Omental fat pad (tissue), 3 donors: ENCODE measurements at regions not wholly inside any gene's neighbourhood (a gene's known extent, or its start where the extent isn't known, plus 50 kb on each side); places are given as distances from the start of the nearest gene placed in this dataset.
A peak's percentile ranks its signal among the peaks of the same experiment; 100 is the strongest.

ENCODE experiments used
- ATAC-seq: fragments of 150-250 bp; one replicate; pipeline ENCODE4 v1.9.1; 2016; ENCODE audit warnings: mild to moderate bottlenecking, moderate library complexity; ENCODE audit not compliant: low FRiP score
- DNase-seq: peaks from one replicate; pipeline ENCODE4 v3.0.0-alpha.2; 2019; ENCODE audit warnings: low spot score
- CTCF ChIP-seq, 3 donors: fragments of 450-650 bp; IDR thresholded peaks; one replicate each; pipeline ENCODE4 v1.5.1; 2016 to 2017; ENCODE audit warnings: antibody characterized with exemption in 3 of 3, mild to moderate bottlenecking in 3 of 3, moderate library complexity in 2 of 3

DNA sequence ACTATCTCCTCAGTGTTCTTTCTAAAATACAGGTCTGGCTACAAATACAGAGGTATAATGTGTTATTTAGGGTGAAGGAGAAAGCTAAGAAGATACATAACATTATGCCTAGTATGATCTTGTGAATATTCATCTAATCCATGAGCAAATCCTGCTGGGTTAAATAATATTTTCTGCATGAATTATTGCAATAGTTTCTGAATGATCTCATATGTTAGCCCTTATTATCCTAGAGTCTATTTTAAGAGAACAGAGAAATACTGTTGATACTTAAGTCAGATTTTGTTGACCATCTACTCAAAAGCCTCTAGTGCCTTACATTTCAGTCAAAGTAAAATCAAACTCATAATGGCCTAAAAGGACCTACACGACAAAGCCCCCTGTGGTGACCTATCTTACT lies 382.3 kb downstream of the FIGN start:
- TF ChIP-seq CTCF (IDR thresholded peaks at IDR 0.05): no peak
- DNase-seq (no peak), ATAC-seq (no peak)

DNA sequence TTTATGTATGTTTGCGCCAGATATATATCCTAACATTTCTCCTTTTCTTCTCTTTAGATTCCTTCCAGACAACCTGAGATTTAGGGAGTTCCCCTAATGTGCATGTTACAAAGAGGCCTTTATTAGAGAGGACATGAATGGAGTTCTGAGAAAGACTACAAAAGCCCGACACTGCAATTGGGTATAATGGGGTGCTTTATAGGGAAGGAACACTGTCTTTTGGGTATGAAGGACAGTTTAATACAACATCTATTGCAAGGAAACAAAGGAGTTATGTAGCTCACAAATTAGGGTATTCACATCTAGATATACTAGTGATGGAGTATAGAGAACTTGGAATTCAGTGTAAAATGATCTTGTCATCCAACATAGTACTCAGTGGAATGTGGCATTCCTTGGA lies 383.8 kb downstream of the FIGN start:
- no peak for ATAC-seq
- no peak for TF ChIP-seq CTCF (IDR thresholded peaks at IDR 0.05)
- DNase-seq: no peak

DNA sequence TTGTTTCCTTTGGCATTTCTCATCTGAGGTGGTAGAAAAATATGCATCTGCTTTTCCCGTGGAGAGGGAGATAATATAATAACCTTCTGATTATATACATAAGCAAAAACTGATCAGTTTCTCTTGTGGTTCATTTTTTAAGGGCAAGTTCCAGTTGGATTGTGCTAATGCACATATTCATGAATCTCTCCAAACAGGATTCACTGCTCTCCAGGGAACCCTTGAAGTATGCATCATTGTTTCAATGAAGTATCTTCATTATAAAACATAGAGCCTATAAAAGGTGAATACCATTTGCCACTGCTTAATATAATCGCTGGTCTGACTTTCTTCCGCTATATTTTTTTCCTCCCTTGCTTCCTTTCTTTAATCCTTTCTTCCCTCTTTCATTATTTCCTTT lies 384.7 kb downstream of the FIGN start:
- ATAC-seq (no peak), DNase-seq (no peak)
- no peak for TF ChIP-seq CTCF (IDR thresholded peaks at IDR 0.05)

DNA sequence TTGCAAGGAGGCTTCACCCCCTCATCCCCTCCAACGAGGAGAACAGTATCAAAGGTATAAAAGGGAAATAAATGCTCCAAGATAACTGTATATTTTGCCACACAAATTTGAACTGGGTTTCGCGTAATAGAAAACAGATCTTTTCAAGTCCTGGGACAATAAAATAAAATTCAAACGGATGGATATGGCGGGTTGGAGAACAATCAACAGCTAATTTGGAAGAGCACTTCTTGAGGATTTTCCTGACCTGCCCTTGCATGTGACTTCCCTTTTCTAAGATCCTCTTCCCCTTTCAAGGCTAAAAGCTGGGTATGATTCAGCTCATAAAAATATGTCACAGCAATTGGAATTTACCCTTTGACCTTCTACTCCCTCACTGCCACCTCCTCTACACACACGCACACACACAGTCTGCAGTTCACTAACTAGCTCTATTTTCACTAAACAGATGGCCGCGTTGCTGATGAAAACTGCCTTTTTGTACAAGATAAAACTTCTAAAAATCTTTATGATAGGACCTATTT lies 386.9 kb downstream of the FIGN start:
- DNase-seq (no peak), ATAC-seq (no peak)
- no peak for TF ChIP-seq CTCF (IDR thresholded peaks at IDR 0.05)

DNA sequence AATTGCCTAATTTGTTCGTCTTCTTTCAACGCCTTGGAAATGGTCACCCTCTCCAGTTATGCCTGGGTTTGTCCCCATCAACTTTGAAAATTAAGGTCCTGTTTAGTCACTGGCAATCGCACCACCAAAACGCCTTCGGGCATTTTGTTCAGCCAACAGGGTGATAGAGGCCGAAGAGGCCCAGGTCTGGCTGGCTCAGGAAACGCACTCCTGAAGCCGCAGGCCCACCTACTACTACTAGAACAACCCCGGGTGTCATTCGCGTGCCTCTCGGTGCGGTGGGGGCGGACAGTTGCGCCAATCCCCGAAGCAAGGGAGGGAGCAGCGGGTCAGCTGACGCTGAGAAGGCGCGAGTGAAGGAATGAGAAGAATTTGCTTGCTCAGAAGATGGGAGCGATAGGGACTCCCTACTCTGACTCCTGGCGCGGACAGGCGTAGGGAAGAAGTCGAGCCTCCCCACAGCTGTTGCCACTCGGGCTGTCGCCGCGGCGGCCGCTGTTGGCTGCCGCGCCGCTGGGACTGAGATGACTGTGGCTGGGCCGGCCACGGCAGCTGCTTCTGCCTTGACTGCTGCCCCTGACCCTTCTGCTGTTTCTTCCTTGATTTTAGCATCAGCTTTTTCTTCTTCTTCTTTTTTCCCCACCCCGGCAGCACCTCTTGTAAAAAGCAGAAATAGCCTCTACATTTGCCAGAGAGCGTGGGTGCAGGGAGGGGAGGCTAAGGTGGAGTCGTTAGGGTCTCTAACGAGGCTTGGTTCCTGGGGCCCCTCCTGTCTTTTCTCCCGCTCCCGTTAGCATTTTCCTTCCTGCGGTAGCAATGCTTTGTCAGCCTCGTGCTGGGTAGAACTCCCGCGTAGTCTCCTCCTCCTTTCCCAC lies 387.6 kb downstream of the FIGN start:
- ATAC-seq (peak; percentile 91), DNase-seq (peak; percentile 32)
- TF ChIP-seq CTCF (IDR thresholded peaks at IDR 0.05): no peak

DNA sequence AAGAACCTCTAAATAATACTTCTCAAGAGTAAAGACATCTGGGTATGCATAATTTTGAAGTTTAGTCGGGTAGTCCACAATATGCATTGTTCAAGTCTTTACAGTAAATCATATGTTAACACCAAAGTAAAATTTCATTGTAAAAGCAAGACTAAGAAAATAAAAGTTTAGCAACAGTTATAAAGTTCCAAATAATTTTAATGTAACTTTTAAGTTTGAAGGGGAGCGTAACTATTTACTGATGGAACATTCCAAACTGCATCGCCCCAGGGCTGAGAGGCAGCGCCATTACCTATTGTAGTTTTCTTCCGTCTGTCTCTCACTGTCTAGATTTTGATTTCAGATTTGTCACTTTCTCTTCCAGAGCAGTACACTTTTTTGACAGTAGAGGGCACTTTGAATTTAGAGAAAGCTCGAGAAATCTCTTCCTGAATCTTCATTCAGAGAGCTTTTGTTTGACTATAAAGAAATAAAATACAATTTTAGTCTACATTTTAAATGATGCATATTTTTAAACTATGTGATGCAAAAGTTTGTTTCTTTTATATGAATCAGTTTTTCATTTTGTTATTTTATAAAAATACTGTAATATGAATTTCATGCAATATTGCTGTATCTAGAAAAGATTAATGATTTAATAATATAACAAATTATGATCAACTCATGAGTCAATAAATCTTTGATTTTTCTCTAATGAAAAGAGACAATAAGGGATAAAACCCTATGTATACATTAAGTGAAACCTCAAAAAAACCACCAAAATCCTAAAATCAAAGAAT lies 389.8 kb downstream of the FIGN start:
- no peak for TF ChIP-seq CTCF (IDR thresholded peaks at IDR 0.05)
- no peak for DNase-seq
- ATAC-seq: no peak
